Sigmoid colon (tissue), 3 donors: ENCODE measurements at regions not wholly inside any gene's neighbourhood (a gene's known extent, or its start where the extent isn't known, plus 50 kb on each side); places are given as distances from the start of the nearest gene placed in this dataset.

Experiments
- POLR2A ChIP-seq, 2 donors: fragments of 450-650 bp; IDR thresholded peaks; one replicate each; pipeline ENCODE4 v1.6.1; 2016; ENCODE audit warnings: antibody characterized with exemption in 2 of 2, mild to moderate bottlenecking in 2 of 2, moderate library complexity in 2 of 2
- TF ChIP-seq, protein P1 (sequence below), 4 experiments: fragments of 450-650 bp in 3 of 4; fragments of 200-600 bp in 1 of 4; IDR thresholded peaks; one replicate each; pipeline ENCODE4 v1.5.1; 2016 to 2019; ENCODE audit warnings: antibody characterized with exemption in 4 of 4, mild to moderate bottlenecking in 3 of 4, moderate library complexity in 2 of 4

DNA sequence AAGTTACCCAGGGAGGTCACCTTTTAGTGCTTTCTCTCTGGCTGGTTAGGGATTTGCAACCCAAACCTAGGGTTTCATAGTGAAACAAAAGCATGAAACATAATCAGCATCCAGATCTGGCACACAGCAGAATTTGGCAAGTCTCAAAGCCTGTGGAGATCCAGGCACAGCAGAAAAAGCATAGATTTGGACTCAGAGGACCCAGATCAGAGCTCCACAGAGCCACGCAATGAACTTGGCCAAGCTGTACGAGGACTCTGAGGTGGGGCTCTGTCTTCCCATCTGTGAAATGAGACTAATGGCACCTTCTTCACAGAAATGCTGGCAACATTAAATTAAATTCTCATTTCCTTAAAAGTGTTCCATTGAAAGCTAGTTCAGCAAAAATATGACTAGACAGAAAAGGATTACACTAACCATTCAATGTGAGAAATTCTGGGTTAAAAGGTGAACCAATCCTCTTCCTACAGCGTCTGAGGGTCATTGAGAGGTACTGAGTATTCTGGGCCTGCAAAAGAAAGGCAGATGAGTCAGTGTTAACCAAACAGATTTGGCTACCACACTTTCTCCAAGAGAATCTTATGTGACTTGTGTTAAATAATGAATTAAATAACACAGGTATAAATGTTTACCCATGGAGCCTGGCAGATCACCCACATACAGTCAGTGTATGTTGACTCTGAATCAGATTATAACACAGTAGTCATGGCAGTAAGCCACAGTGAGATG, 266.3 kb downstream of the MREG start:
- TF ChIP-seq, protein P1, sequence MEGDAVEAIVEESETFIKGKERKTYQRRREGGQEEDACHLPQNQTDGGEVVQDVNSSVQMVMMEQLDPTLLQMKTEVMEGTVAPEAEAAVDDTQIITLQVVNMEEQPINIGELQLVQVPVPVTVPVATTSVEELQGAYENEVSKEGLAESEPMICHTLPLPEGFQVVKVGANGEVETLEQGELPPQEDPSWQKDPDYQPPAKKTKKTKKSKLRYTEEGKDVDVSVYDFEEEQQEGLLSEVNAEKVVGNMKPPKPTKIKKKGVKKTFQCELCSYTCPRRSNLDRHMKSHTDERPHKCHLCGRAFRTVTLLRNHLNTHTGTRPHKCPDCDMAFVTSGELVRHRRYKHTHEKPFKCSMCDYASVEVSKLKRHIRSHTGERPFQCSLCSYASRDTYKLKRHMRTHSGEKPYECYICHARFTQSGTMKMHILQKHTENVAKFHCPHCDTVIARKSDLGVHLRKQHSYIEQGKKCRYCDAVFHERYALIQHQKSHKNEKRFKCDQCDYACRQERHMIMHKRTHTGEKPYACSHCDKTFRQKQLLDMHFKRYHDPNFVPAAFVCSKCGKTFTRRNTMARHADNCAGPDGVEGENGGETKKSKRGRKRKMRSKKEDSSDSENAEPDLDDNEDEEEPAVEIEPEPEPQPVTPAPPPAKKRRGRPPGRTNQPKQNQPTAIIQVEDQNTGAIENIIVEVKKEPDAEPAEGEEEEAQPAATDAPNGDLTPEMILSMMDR (IDR thresholded peaks at IDR 0.05), result no peak
- TF ChIP-seq POLR2A (IDR thresholded peaks at IDR 0.05), result no peak
